GM12878 (cell line): ENCODE measurements at regions not wholly inside any gene's neighbourhood (a gene's known extent, or its start where the extent isn't known, plus 50 kb on each side); places are given as distances from the start of the nearest gene placed in this dataset.

Source experiments
- ATAC-seq: fragments of 200-7000 bp; cut with Tn5 transposase; 3 replicates; pipeline ENCODE4 v1.9.1; 2020; ENCODE audit warnings: mild to moderate bottlenecking, moderate library complexity
- BruUV-seq: library from RNA; stranded (reverse); fragments of 400-500 nt; replicated peaks from 2 replicates; lab custom pipeline; 2021; lab: Mats Ljungman, UMichigan
- CTCF ChIA-PET: fragments of 300-600 bp; sonication (Branson Sonifier 250); formaldehyde crosslinking; extraction: SDS; loops from one replicate; lab custom pipeline; 2021; ENCODE audit warnings: inconsistent platforms; lab: Yijun Ruan, JAX
- POLR2A ChIA-PET: fragments of 350-600 bp; formaldehyde crosslinking; extraction: SDS; loops from one replicate; lab custom pipeline; 2021; ENCODE audit warnings: inconsistent platforms; lab: Charles Lee
- RAD21 ChIA-PET: fragments of 300-600 bp; sonication (Branson Sonifier 250); formaldehyde crosslinking; loops from one replicate; lab custom pipeline; 2023; ENCODE audit warnings: antibody characterized with exemption; ENCODE audit not compliant: unreplicated experiment; lab: Charles Lee
- SMC1A ChIA-PET: fragments of 300-600 bp; sonication (Branson Sonifier 250); formaldehyde crosslinking; loops from one replicate; lab custom pipeline; 2023; ENCODE audit not compliant: unreplicated experiment, uncharacterized antibody; lab: Charles Lee
- DNase-seq: peaks from one replicate; pipeline ENCODE4 v3.0.0-alpha.2; 2011; ENCODE audit warnings: low read depth, low spot score
- FAIRE-seq: peaks from 3 replicates; lab custom pipeline; 2011; peaks lifted over from hg19 to GRCh38; lab: Jason Lieb, UNC
- H2AFZ ChIP-seq: 2 replicates; pipeline ENCODE4 v1.6.0; 2011; ENCODE audit warnings: low read depth, low read length, control low read depth; ENCODE audit not compliant: control insufficient read depth
- H3K27ac ChIP-seq: 2 replicates; pipeline ENCODE4 v1.5.1; 2011; ENCODE audit warnings: control low read depth; ENCODE audit not compliant: control insufficient read depth, insufficient read depth
- H3K27me3 ChIP-seq, 2 experiments: replicated peaks in 1 of 2; 2 replicates each; pipeline versions ENCODE4 v1.6.0 to v1.6.1; 2011; ENCODE audit warnings: low read length in 1 of 2; ENCODE audit not compliant: control insufficient read depth in 2 of 2, insufficient read depth in 2 of 2
- H3K36me3 ChIP-seq, 2 experiments: 2 replicates each; pipeline ENCODE4 v1.5.1; 2011; ENCODE audit warnings: low read length in 1 of 2; ENCODE audit not compliant: control insufficient read depth in 2 of 2, insufficient read depth in 2 of 2
- H3K4me1 ChIP-seq: 2 replicates; pipeline ENCODE4 v1.6.1; 2011; ENCODE audit warnings: mild to moderate bottlenecking, low read length, moderate library complexity, mixed read lengths; ENCODE audit not compliant: control insufficient read depth, insufficient read depth
- H3K4me2 ChIP-seq: 2 replicates; pipeline ENCODE4 v1.6.0; 2011; ENCODE audit warnings: control low read depth; ENCODE audit not compliant: control insufficient read depth, insufficient read depth
- H3K4me3 ChIP-seq: fragments of 200-600 bp; sonication (generic); 2 replicates; pipeline ENCODE4 v1.5.1; 2016
- H3K79me2 ChIP-seq: 2 replicates; pipeline ENCODE4 v1.6.0; 2011; ENCODE audit warnings: low read length; ENCODE audit not compliant: control insufficient read depth, insufficient read depth
- H3K9ac ChIP-seq: 2 replicates; pipeline ENCODE4 v1.8.0; 2011; ENCODE audit warnings: low read length, control low read depth, mixed read lengths; ENCODE audit not compliant: control insufficient read depth, insufficient read depth
- H3K9me3 ChIP-seq: replicated peaks from 3 replicates; pipeline ENCODE4 v1.5.1; 2011; ENCODE audit warnings: mild to moderate bottlenecking, low read length; ENCODE audit not compliant: control insufficient read depth, insufficient read depth
- H4K20me1 ChIP-seq: 2 replicates; pipeline ENCODE4 v1.6.0; 2011; ENCODE audit not compliant: control insufficient read depth, insufficient read depth
- ELK1 ChIP-seq: IDR thresholded peaks from 2 replicates; pipeline ENCODE4 v1.6.1; 2012; ENCODE audit warnings: low read depth, low read length, improper control_type of control experiment
- PML ChIP-seq: IDR thresholded peaks from 2 replicates; pipeline ENCODE4 v1.6.1; 2012; ENCODE audit warnings: low read length, inconsistent platforms
- REST ChIP-seq: IDR thresholded peaks from 2 replicates; pipeline ENCODE4 v1.6.1; 2012; ENCODE audit warnings: mild to moderate bottlenecking, low read depth, low read length
- SIN3A ChIP-seq: IDR thresholded peaks from 2 replicates; pipeline ENCODE4 v1.6.1; 2012; ENCODE audit warnings: low read depth, low read length, improper control_type of control experiment
- SMARCA5 ChIP-seq: fragments of 450-650 bp; IDR thresholded peaks from 2 replicates; pipeline ENCODE4 v1.6.1; 2017; ENCODE audit warnings: mild to moderate bottlenecking
- in situ Hi-C: fragments of 300-500 bp; cut with MboI; formaldehyde crosslinking; loops from 9 replicates; pipeline ENCODE4 v1.14.3; 2018; ENCODE audit warnings: mixed read lengths
- intact Hi-C: fragments of 100-400 bp; cut with micrococcal nuclease; formaldehyde crosslinking; loops from one replicate; pipeline ENCODE4 v1.14.2; 2022; ENCODE audit not compliant: unreplicated experiment
- TF ChIP-seq, protein P1 (sequence below): IDR thresholded peaks from 2 replicates; pipeline ENCODE4 v1.6.1; 2011; ENCODE audit warnings: borderline replicate concordance, low read depth, mild to moderate bottlenecking, moderate library complexity, low read length; ENCODE audit not compliant: insufficient read depth, poor library complexity, severe bottlenecking
- TF ChIP-seq, protein P2 (sequence below): fragments of 450-650 bp; IDR thresholded peaks from 2 replicates; pipeline ENCODE4 v1.6.1; 2017; ENCODE audit warnings: mild to moderate bottlenecking, moderate library complexity

- RAD21 ChIA-PET: no interaction called here
- BruUV-seq: no TSS peak
- TF ChIP-seq, protein P1, sequence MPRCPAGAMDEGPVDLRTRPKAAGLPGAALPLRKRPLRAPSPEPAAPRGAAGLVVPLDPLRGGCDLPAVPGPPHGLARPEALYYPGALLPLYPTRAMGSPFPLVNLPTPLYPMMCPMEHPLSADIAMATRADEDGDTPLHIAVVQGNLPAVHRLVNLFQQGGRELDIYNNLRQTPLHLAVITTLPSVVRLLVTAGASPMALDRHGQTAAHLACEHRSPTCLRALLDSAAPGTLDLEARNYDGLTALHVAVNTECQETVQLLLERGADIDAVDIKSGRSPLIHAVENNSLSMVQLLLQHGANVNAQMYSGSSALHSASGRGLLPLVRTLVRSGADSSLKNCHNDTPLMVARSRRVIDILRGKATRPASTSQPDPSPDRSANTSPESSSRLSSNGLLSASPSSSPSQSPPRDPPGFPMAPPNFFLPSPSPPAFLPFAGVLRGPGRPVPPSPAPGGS: no peak
- TF ChIP-seq ELK1 (no peak), SMARCA5 (no peak), SIN3A (no peak), PML (no peak), REST (no peak)
- TF ChIP-seq, protein P2, sequence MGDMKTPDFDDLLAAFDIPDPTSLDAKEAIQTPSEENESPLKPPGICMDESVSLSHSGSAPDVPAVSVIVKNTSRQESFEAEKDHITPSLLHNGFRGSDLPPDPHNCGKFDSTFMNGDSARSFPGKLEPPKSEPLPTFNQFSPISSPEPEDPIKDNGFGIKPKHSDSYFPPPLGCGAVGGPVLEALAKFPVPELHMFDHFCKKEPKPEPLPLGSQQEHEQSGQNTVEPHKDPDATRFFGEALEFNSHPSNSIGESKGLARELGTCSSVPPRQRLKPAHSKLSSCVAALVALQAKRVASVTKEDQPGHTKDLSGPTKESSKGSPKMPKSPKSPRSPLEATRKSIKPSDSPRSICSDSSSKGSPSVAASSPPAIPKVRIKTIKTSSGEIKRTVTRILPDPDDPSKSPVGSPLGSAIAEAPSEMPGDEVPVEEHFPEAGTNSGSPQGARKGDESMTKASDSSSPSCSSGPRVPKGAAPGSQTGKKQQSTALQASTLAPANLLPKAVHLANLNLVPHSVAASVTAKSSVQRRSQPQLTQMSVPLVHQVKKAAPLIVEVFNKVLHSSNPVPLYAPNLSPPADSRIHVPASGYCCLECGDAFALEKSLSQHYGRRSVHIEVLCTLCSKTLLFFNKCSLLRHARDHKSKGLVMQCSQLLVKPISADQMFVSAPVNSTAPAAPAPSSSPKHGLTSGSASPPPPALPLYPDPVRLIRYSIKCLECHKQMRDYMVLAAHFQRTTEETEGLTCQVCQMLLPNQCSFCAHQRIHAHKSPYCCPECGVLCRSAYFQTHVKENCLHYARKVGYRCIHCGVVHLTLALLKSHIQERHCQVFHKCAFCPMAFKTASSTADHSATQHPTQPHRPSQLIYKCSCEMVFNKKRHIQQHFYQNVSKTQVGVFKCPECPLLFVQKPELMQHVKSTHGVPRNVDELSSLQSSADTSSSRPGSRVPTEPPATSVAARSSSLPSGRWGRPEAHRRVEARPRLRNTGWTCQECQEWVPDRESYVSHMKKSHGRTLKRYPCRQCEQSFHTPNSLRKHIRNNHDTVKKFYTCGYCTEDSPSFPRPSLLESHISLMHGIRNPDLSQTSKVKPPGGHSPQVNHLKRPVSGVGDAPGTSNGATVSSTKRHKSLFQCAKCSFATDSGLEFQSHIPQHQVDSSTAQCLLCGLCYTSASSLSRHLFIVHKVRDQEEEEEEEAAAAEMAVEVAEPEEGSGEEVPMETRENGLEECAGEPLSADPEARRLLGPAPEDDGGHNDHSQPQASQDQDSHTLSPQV: no peak
- no peak overlapping the region for H3K4me3 ChIP-seq
- no peak overlapping the region for H3K27ac ChIP-seq
- H3K4me1 ChIP-seq: no peaks in the 10 kb centered on the region
- SMC1A ChIA-PET: no interaction called here
- H3K79me2 ChIP-seq: no peaks in the 10 kb centered on the region
- no peaks in the 10 kb centered on the region for H3K36me3 ChIP-seq
- CTCF ChIA-PET: no interaction called here
- intact Hi-C loops: no loop called here
- DNase-seq (no peak), FAIRE-seq (no peak), ATAC-seq (no peak)
- POLR2A ChIA-PET: no interaction called here
- no peaks in the 10 kb centered on the region for H3K27me3 ChIP-seq
- in situ Hi-C loops: no loop called here
- H2AFZ ChIP-seq: no peak overlapping the region
- no peaks in the 10 kb centered on the region for H4K20me1 ChIP-seq
- H3K9me3 ChIP-seq: no peaks in the 10 kb centered on the region; the same call in 2 of the 3 replicates
- no peak overlapping the region for H3K9ac ChIP-seq
- no peak overlapping the region for H3K4me2 ChIP-seq
Observed at GRCh38 chr5:120396186-120396585, 67.9 kb upstream of the PRR16 start.
